Spleen (tissue), 11 donors: ENCODE measurements at regions not wholly inside any gene's neighbourhood (a gene's known extent, or its start where the extent isn't known, plus 50 kb on each side); places are given as distances from the start of the nearest gene placed in this dataset.

Experiments used
- DNase-seq: peaks from one replicate; pipeline ENCODE4 v3.0.0-alpha.2; 2020
- H3K27ac ChIP-seq, 8 donors: fragments of 200-600 bp; sonication (generic) in 7 of 8; 1 replicate in 4 of 8; 2 replicates in 4 of 8; pipeline versions ENCODE4 v1.5.0 to v1.8.0; 2016 to 2021; ENCODE audit warnings: inconsistent platforms in 4 of 8, mild to moderate bottlenecking in 4 of 8, moderate library complexity in 1 of 8
- H3K27me3 ChIP-seq, 7 donors: fragments of 200-600 bp; sonication (generic) in 6 of 7; replicated peaks in 1 of 7; 1 replicate in 4 of 7; 2 replicates in 3 of 7; pipeline versions ENCODE4 v1.5.0 to v1.8.0; 2016 to 2021; ENCODE audit warnings: inconsistent platforms in 3 of 7, mild to moderate bottlenecking in 1 of 7
- H3K36me3 ChIP-seq, 6 donors: fragments of 200-600 bp; sonication (generic) in 5 of 6; 1 replicate in 4 of 6; 2 replicates in 2 of 6; pipeline versions ENCODE4 v1.5.0 to v1.8.0; 2016 to 2021; ENCODE audit warnings: inconsistent platforms in 2 of 6
- H3K4me1 ChIP-seq, 6 donors: fragments of 200-600 bp; sonication (generic) in 5 of 6; 1 replicate in 3 of 6; 2 replicates in 3 of 6; pipeline versions ENCODE4 v1.5.0 to v1.8.0; 2016 to 2021; ENCODE audit warnings: inconsistent platforms in 3 of 6
- H3K4me3 ChIP-seq, 8 donors: fragments of 200-600 bp; sonication (generic) in 7 of 8; 1 replicate in 4 of 8; 2 replicates in 4 of 8; pipeline versions ENCODE4 v1.5.0 to v1.8.0; 2016 to 2021; ENCODE audit warnings: inconsistent platforms in 4 of 8, mild to moderate bottlenecking in 4 of 8, moderate library complexity in 2 of 8
- H3K9me3 ChIP-seq, 8 donors: fragments of 200-600 bp; sonication (generic) in 7 of 8; 1 replicate in 4 of 8; 2 replicates in 4 of 8; pipeline versions ENCODE4 v1.5.0 to v1.8.0; 2016 to 2021; ENCODE audit warnings: inconsistent platforms in 4 of 8
- CTCF ChIP-seq, 11 experiments: fragments of 200-600 bp in 7 of 11; fragments of 450-650 bp in 4 of 11; sonication (generic) in 4 of 11; IDR thresholded peaks in 8 of 11; conservative IDR thresholded peaks in 3 of 11; 1 replicate in 7 of 11; 2 replicates in 4 of 11; pipeline versions ENCODE4 v1.4.0 to v1.8.0; 2016 to 2021; ENCODE audit warnings: antibody characterized with exemption in 11 of 11, inconsistent platforms in 4 of 11, mild to moderate bottlenecking in 1 of 11
- POLR2A ChIP-seq, 3 donors: fragments of 450-650 bp; IDR thresholded peaks; one replicate each; pipeline ENCODE4 v1.5.1; 2017; ENCODE audit warnings: antibody characterized with exemption in 3 of 3, mild to moderate bottlenecking in 1 of 3
- POLR2AphosphoS5 ChIP-seq, 3 donors: sonication (generic); formaldehyde crosslinking; IDR thresholded peaks; one replicate each; pipeline ENCODE4 v1.5.1; 2017; ENCODE audit warnings: antibody characterized with exemption in 3 of 3
- WGBS, 5 donors: extraction: QIAGEN DNeasy Blood & Tissue Kit in 3 of 5; methylation state at CpG; one replicate each; pipeline versions ENCODE4 v1.1.5 to v1.1.7; 2013 to 2018; 5-methylcytosine and 5-hydroxymethylcytosine counted together
- intact Hi-C: fragments of 100-400 bp; cut with DNase I; formaldehyde crosslinking; loops from one replicate; pipeline ENCODE4 v1.15.0; 2023; ENCODE audit warnings: low total_unique reads
- donor health status: healthy with polysubstance abuse.
- donor health status: DM: no; HTN: no; CAD: no; lungs with moderate emphysema.
- donor health status: DM: no; HTN: no; CAD: no.
- donor health status: Bipolar disorder and iron deficiency.
- donor health status: healthy.
- donor health status: DM: no; HTN: no; CAD: no.
- donor health status: DM: yes; HTN: yes; CAD: no.

DNA sequence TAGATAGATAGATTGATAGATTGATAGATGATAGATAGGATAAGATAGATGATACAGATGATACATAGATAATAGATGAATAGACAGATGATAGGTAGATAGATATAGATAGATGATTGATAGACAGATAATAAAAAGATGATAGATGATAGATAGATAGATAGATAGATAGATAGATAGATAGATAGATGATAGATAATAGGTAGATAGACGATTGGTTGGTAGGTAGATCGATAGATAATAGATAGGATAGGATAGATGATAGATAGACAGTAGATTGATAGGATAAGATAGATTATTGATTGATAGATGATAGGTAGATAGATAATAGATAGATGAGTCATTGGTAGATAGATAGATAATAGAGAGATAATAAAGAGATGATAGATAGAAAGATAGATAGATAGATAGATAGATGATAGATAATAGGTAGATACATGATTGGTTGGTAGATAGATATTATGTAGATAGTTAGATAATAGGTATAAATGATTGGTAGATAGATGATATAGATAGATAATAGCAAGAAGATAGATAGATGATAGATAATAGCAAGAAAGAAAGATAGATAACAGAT is 109.4 kb upstream of the C16orf82 start:
- no peak for DNase-seq
- H3K4me3 ChIP-seq, result no peak overlapping the region
- intact Hi-C loops, result no loop called here
- H3K36me3 ChIP-seq, result no peaks in the 10 kb centered on the region
- H3K4me1 ChIP-seq, result no peaks in the 10 kb centered on the region
- peaks cover 0 to 14% (median 0%) of the 10 kb centered on the region in 7 donors for H3K27me3 ChIP-seq
- no peak overlapping the region for H3K27ac ChIP-seq
- 81 to 95% (median 88%) methylated on average over 2 of the region's 2 CpGs for whole genome bisulfite sequencing, 5 donors
- TF ChIP-seq CTCF (IDR thresholded peaks at IDR 0.05 in 8 of 11, conservative IDR thresholded peaks at IDR 0.05 in 3 of 11), result no peak
- no peak for TF ChIP-seq POLR2AphosphoS5 (IDR thresholded peaks at IDR 0.05)
- no peak for TF ChIP-seq POLR2A (IDR thresholded peaks at IDR 0.05)
- H3K9me3 ChIP-seq, result peaks cover 0 to 14% (median 10%) of the 10 kb centered on the region in 8 donors

GRCh38 chr16:26959416-26960009 is 107.2 kb upstream of the C16orf82 start:
- 49 to 74% (median 64%) methylated on average over 5 of the region's 5 CpGs for WGBS, 5 donors
- TF ChIP-seq CTCF (IDR thresholded peaks at IDR 0.05 in 8 of 11, conservative IDR thresholded peaks at IDR 0.05 in 3 of 11) (no peak), POLR2AphosphoS5 (IDR thresholded peaks at IDR 0.05) (no peak), POLR2A (IDR thresholded peaks at IDR 0.05) (no peak)
- H3K36me3 ChIP-seq, result no peaks in the 10 kb centered on the region
- no peak overlapping the region for H3K4me3 ChIP-seq
- no peak for DNase-seq
- no peaks in the 10 kb centered on the region for H3K4me1 ChIP-seq
- peaks cover 0 to 15% (median 10%) of the 10 kb centered on the region in 8 donors for H3K9me3 ChIP-seq
- no peak overlapping the region for H3K27ac ChIP-seq
- H3K27me3 ChIP-seq, result peaks cover 0 to 7% (median 0%) of the 10 kb centered on the region in 7 donors
- intact Hi-C loops, result no loop called here

DNA sequence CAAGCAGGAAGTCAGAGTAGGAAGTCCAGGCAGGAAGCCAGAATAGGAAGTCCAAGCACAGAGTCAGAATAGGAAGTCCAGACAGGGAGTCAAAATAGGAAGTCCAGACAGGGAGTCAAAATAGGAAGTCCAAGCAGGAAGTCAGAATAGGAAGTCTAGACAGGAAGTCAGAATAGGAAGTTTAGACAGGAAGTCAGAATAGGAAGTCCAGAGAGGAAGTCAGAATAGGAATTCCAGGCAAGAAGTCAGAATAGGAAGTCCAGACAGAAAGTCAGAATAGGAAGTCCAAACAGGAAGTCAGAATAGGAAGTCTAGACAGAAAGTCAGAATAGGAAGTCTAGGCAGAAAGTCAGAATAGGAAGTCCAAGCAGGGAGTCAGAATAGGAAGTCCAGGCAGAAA is 105.3 kb upstream of the C16orf82 start:
- Histone ChIP-seq H3K4me3 (no peak overlapping the region), H3K36me3 (no peaks in the 10 kb centered on the region), H3K4me1 (no peaks in the 10 kb centered on the region), H3K9me3 (peaks cover 0 to 15% (median 10%) of the 10 kb centered on the region in 8 donors), H3K27ac (peak overlapping the region in 2 of 8 donors; percentile 20 to 36), H3K27me3 (peaks cover 0 to 26% (median 0%) of the 10 kb centered on the region in 7 donors)
- no peak for DNase-seq
- TF ChIP-seq POLR2AphosphoS5 (IDR thresholded peaks at IDR 0.05) (no peak), POLR2A (IDR thresholded peaks at IDR 0.05) (no peak), CTCF (IDR thresholded peaks at IDR 0.05 in 8 of 11, conservative IDR thresholded peaks at IDR 0.05 in 3 of 11) (no peak)
- intact Hi-C loops, result no loop called here

- intact Hi-C loops, result no loop called here
- H3K36me3 ChIP-seq, result no peaks in the 10 kb centered on the region
- no peaks in the 10 kb centered on the region for H3K4me1 ChIP-seq
- H3K27ac ChIP-seq, result no peak overlapping the region
- no peak for DNase-seq
- TF ChIP-seq POLR2AphosphoS5 (IDR thresholded peaks at IDR 0.05), result no peak
- TF ChIP-seq CTCF (IDR thresholded peaks at IDR 0.05 in 8 of 11, conservative IDR thresholded peaks at IDR 0.05 in 3 of 11), result peak in 1 of 11 experiments; percentile 7
- H3K9me3 ChIP-seq, result peaks cover 0 to 15% (median 10%) of the 10 kb centered on the region in 8 donors
- H3K4me3 ChIP-seq, result no peak overlapping the region
- H3K27me3 ChIP-seq, result peaks cover 0 to 27% (median 0%) of the 10 kb centered on the region in 7 donors
- WGBS, 5 donors, result 53 to 74% (median 71%) methylated on average over 4 of the region's 4 CpGs
Observed at GRCh38 chr16:26963109-26963508, 103.6 kb upstream of the C16orf82 start.
